ENCODE measurements at regions not wholly inside any gene's neighbourhood (a gene's known extent, or its start where the extent isn't known, plus 50 kb on each side); places are given as distances from the start of the nearest gene placed in this dataset.

GRCh38 chrX:127038065-127038464, 218.5 kb downstream of the PRR32 start:
- peak; percentile 39; the same call in 1 of the 2 replicates for TF ChIP-seq CTCF (conservative IDR thresholded peaks at IDR 0.05; ENCODE audit: low read depth, low read length)
- no peaks in the 10 kb centered on the region for H4K20me1 ChIP-seq (ENCODE audit: insufficient read depth)
- no peak overlapping the region for H3K4me3 ChIP-seq (IDR thresholded peaks at IDR 0.05; ENCODE audit: insufficient read depth, low read depth, low read length)
- no peak overlapping the region for H3K27ac ChIP-seq
- H3K27me3 ChIP-seq (ENCODE audit: insufficient read depth, low read depth): no peaks in the 10 kb centered on the region
- no peaks in the 10 kb centered on the region for H3K36me3 ChIP-seq (ENCODE audit: insufficient read depth)
- H3K79me2 ChIP-seq (ENCODE audit: insufficient read depth, low read depth): no peaks in the 10 kb centered on the region
- no peak overlapping the region for H3K4me2 ChIP-seq
- no peaks in the 10 kb centered on the region for H3K4me1 ChIP-seq (ENCODE audit: low read depth, poor library complexity, severe bottlenecking)
- H3K9ac ChIP-seq: no peak overlapping the region
- no peak overlapping the region for H2AFZ ChIP-seq (ENCODE audit: low read depth)

GRCh38 chrX:127057891-127058619, 238.5 kb downstream of the PRR32 start:
- H2AFZ ChIP-seq (ENCODE audit: low read depth): no peak overlapping the region
- no peak overlapping the region for H3K4me2 ChIP-seq
- H3K27me3 ChIP-seq (ENCODE audit: insufficient read depth, low read depth): no peaks in the 10 kb centered on the region

GRCh38 chrX:127085939-127086338, 266.4 kb downstream of the PRR32 start:
- Histone ChIP-seq H3K4me1 (ENCODE audit: low read depth, poor library complexity, severe bottlenecking) (peaks cover 8% of the 10 kb centered on the region), H3K4me2 (no peak overlapping the region)
- no peak for TF ChIP-seq CTCF (conservative IDR thresholded peaks at IDR 0.05; ENCODE audit: low read depth, low read length)

More at GRCh38 chrX:127057891-127058619, 238.5 kb downstream of the PRR32 start:
- TF ChIP-seq CTCF (conservative IDR thresholded peaks at IDR 0.05; ENCODE audit: low read depth, low read length): no peak
- Histone ChIP-seq H3K4me1 (ENCODE audit: low read depth, poor library complexity, severe bottlenecking) (no peaks in the 10 kb centered on the region), H3K79me2 (ENCODE audit: insufficient read depth, low read depth) (no peaks in the 10 kb centered on the region), H3K27ac (no peak overlapping the region), H3K9ac (no peak overlapping the region), H4K20me1 (ENCODE audit: insufficient read depth) (no peaks in the 10 kb centered on the region), H3K4me3 (IDR thresholded peaks at IDR 0.05; ENCODE audit: insufficient read depth, low read depth, low read length) (no peak overlapping the region), H3K36me3 (ENCODE audit: insufficient read depth) (no peaks in the 10 kb centered on the region)

GRCh38 chrX:127112726-127113125, 293.2 kb downstream of the PRR32 start:
- Histone ChIP-seq H4K20me1 (ENCODE audit: insufficient read depth) (no peaks in the 10 kb centered on the region), H3K4me1 (ENCODE audit: low read depth, poor library complexity, severe bottlenecking) (no peaks in the 10 kb centered on the region), H3K4me3 (IDR thresholded peaks at IDR 0.05; ENCODE audit: insufficient read depth, low read depth, low read length) (no peak overlapping the region), H3K9ac (no peak overlapping the region), H3K27me3 (ENCODE audit: insufficient read depth, low read depth) (no peaks in the 10 kb centered on the region), H2AFZ (ENCODE audit: low read depth) (no peak overlapping the region), H3K36me3 (ENCODE audit: insufficient read depth) (no peaks in the 10 kb centered on the region), H3K79me2 (ENCODE audit: insufficient read depth, low read depth) (no peaks in the 10 kb centered on the region), H3K4me2 (no peak overlapping the region), H3K27ac (no peak overlapping the region)
- TF ChIP-seq CTCF (conservative IDR thresholded peaks at IDR 0.05; ENCODE audit: low read depth, low read length): no peak

More at GRCh38 chrX:127085939-127086338, 266.4 kb downstream of the PRR32 start:
- Histone ChIP-seq H2AFZ (ENCODE audit: low read depth) (no peak overlapping the region), H3K27ac (no peak overlapping the region), H3K27me3 (ENCODE audit: insufficient read depth, low read depth) (no peaks in the 10 kb centered on the region), H3K36me3 (ENCODE audit: insufficient read depth) (no peaks in the 10 kb centered on the region), H3K4me3 (IDR thresholded peaks at IDR 0.05; ENCODE audit: insufficient read depth, low read depth, low read length) (no peak overlapping the region), H4K20me1 (ENCODE audit: insufficient read depth) (no peaks in the 10 kb centered on the region), H3K9ac (no peak overlapping the region), H3K79me2 (ENCODE audit: insufficient read depth, low read depth) (no peaks in the 10 kb centered on the region)
